K562 (cell line): ENCODE measurements at regions not wholly inside any gene's neighbourhood (a gene's known extent, or its start where the extent isn't known, plus 50 kb on each side); places are given as distances from the start of the nearest gene placed in this dataset.
A peak's percentile ranks its signal among the peaks of the same experiment; 100 is the strongest.

Experiments used
- CHAMP1 ChIP-seq: fragments of 450-650 bp; IDR thresholded peaks from 2 replicates; pipeline ENCODE4 v1.6.1; 2016; ENCODE audit warnings: mild to moderate bottlenecking
- DACH1 ChIP-seq: fragments of 450-650 bp; IDR thresholded peaks from 2 replicates; pipeline ENCODE4 v1.6.1; 2018; ENCODE audit not compliant: partially characterized antibody
- E2F4 ChIP-seq: sonication (generic); formaldehyde crosslinking; IDR thresholded peaks from 2 replicates; pipeline ENCODE4 v1.8.0; 2022; ENCODE audit warnings: mild to moderate bottlenecking, low read depth, missing genetic modification reagents
- HMGXB4 ChIP-seq: sonication (generic); formaldehyde crosslinking; IDR thresholded peaks from 2 replicates; pipeline ENCODE4 v1.8.1; 2023; ENCODE audit warnings: mild to moderate bottlenecking, missing genetic modification reagents
- MTF1 ChIP-seq: fragments of 250-450 bp; sonication (Bioruptor Pico); IDR thresholded peaks from 2 replicates; pipeline ENCODE4 v1.9.0; 2021; ENCODE audit warnings: moderate library complexity, mild to moderate bottlenecking, inconsistent platforms, borderline replicate concordance
- NFE2L1 ChIP-seq: fragments of 450-650 bp; IDR thresholded peaks from 2 replicates; pipeline ENCODE4 v1.6.1; 2016; ENCODE audit warnings: missing genetic modification characterization, low read depth, mild to moderate bottlenecking, missing compliant biosample characterization, moderate library complexity, borderline replicate concordance
- POU5F1 ChIP-seq: fragments of 150-350 bp; IDR thresholded peaks from 2 replicates; pipeline ENCODE4 v1.6.1; 2014; ENCODE audit warnings: borderline replicate concordance, low read length, low read depth, mild to moderate bottlenecking; ENCODE audit not compliant: partially characterized antibody
- RCOR1 ChIP-seq, 2 experiments: IDR thresholded peaks; 2 replicates each; pipeline ENCODE4 v1.6.1; 2012; ENCODE audit warnings: low read depth in 2 of 2, low read length in 2 of 2, borderline replicate concordance in 1 of 2, improper control_type of control experiment in 1 of 2
- RNF219 ChIP-seq: fragments of 250-450 bp; sonication (Bioruptor Pico); IDR thresholded peaks from 2 replicates; pipeline ENCODE4 v1.5.0; 2022; ENCODE audit warnings: mild to moderate bottlenecking
- RUNX1 ChIP-seq: sonication (generic); IDR thresholded peaks from 2 replicates; pipeline ENCODE4 v1.6.1; 2016; ENCODE audit warnings: antibody characterized with exemption, low read depth
- ZBTB43 ChIP-seq: sonication (generic); formaldehyde crosslinking; IDR thresholded peaks from 2 replicates; pipeline ENCODE4 v1.8.0; 2023; ENCODE audit warnings: mild to moderate bottlenecking, missing genetic modification reagents
- ZBTB9 ChIP-seq: fragments of 450-650 bp; formaldehyde crosslinking; IDR thresholded peaks from 2 replicates; pipeline ENCODE4 v1.4.0; 2020; ENCODE audit warnings: mild to moderate bottlenecking, moderate library complexity
- ZC3H11A ChIP-seq: IDR thresholded peaks from 2 replicates; pipeline ENCODE4 v1.6.1; 2012; ENCODE audit warnings: low read depth, low read length, improper control_type of control experiment
- ZNF277 ChIP-seq: fragments of 250-450 bp; sonication (Bioruptor Pico); IDR thresholded peaks from 2 replicates; pipeline ENCODE4 v1.8.0; 2022; ENCODE audit warnings: inconsistent platforms, mild to moderate bottlenecking, moderate library complexity, borderline replicate concordance
- ZNF780A ChIP-seq: fragments of 250-450 bp; sonication (Bioruptor Pico); IDR thresholded peaks from 2 replicates; pipeline ENCODE4 v1.5.0; 2021; ENCODE audit warnings: mild to moderate bottlenecking

GRCh38 chr7:29647020-29647654 is 83.5 kb downstream of the PRR15 start (continued):
- TF ChIP-seq RNF219 (CRISPR knock-in tag) (no peak), POU5F1 (no peak), HMGXB4 (CRISPR knock-in tag) (no peak), ZBTB9 (no peak), ZC3H11A (no peak), ZNF277 (CRISPR knock-in tag) (no peak), E2F4 (no peak), MTF1 (CRISPR knock-in tag) (no peak), RCOR1 (IDR thresholded peaks at IDR 0.05; ENCODE audit: borderline replicate concordance in 1 of 2, low read depth in 2 of 2, low read length in 2 of 2) (peak; percentile 65 to 98; a peak in 3 of 4 replicates), DACH1 (peak; percentile 41), ZBTB43 (CRISPR knock-in tag) (no peak), ZNF780A (no peak), CHAMP1 (no peak), RUNX1 (no peak), NFE2L1 (tag) (no peak)
